Activated CD8-positive, alpha-beta memory T cell treated with anti-CD3 and anti-CD28 coated beads for 36 hours (primary cell): ENCODE measurements at regions not wholly inside any gene's neighbourhood (a gene's known extent, or its start where the extent isn't known, plus 50 kb on each side); places are given as distances from the start of the nearest gene placed in this dataset.
"Not testable (repeated sequence)": the region's sequence is repeated elsewhere in the genome, so short reads cannot be mapped to it uniquely, and the experiment has no call there.

Experiments used
- CTCF ChIA-PET: fragments of 350-600 bp; sonication (Branson Sonifier 250); formaldehyde crosslinking; loops from one replicate; lab custom pipeline; 2021; ENCODE audit warnings: antibody characterized with exemption; lab: Charles Lee
- POLR2A ChIA-PET: fragments of 350-600 bp; sonication (Branson Sonifier 250); formaldehyde crosslinking; loops from one replicate; lab custom pipeline; 2021; ENCODE audit warnings: antibody characterized with exemption; lab: Charles Lee

- ChIA-PET POLR2A (no interaction called here), CTCF (no interaction called here)
Measured at GRCh38 chrX:4094926-4095325, 381.5 kb upstream of the PRKX start.

DNA sequence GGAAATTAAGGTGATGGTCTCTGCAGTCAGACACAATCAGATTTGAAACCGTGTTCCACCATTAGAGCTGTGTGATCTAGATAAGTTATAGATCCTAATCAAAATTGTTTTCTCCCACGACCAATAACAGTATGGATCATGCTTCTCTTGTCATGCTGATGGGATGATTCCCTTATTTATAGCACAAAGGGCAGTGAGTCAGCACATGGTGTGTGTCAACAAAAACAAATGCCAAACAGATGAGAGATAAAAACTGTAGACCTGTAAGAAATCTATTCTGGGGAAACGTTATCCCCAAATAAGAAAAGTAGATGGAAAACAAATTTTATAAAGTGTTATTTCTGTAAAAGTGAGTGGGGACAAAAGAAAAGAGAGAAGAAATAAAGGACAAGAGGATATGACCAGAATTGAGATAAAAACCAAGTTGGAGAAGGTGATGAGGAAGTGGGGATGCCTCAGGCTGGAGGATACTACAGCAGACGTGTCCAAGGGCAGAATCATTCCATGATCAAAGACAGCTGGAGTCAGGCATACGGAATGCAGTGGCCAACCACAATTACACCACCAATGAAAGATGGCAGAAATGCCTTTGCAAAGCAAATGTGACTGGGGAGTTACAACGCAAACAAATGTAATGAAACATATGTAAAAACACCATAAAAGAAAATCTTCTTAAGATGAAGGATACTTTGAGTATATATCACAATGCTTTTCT lies 377.8 kb upstream of the PRKX start:
- CTCF ChIA-PET, result no interaction called here
- POLR2A ChIA-PET, result no interaction called here

- ChIA-PET CTCF (no interaction called here), POLR2A (no interaction called here)
Measured at GRCh38 chrX:4059893-4060292, 346.4 kb upstream of the PRKX start.

DNA sequence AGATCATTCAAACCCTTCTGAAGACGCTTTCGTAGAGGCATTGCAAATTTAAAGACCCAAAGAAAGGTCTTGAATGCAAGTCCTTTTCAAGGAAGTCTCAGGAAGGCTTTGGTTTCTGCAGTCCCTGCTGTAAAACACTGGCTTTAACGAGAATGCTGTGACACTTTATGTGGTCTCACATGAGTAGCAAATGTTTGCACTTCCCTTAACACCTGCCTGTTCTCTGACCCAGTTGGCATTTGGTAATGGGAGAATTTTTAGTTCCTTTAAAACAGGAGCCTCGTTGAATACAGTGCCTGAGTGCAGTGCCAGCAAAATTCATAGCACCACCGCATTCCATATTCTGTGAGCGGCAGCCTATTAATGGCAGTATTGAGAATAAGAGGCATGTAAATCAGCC lies 330.5 kb upstream of the PRKX start:
- ChIA-PET CTCF (no interaction called here), POLR2A (no interaction called here)

DNA sequence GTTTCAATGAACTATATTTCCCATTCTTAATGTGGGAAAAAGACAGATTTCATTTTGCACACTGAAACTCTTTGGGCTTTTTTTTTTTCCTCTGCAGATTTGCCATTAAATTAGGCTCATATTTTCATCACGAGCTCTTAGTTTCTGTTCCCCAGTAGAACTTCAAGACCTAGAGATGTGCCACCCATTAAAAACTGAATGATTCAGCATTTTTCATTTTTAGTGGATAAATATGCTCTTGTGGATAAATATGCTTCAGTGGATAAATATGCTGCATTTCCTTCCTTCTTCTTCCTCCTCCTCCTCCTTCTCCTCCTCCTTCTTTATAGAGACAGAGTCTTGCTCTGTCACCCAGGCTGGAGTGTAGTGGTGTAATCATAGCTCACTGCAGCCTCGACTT lies 322.4 kb upstream of the PRKX start:
- CTCF ChIA-PET, result no interaction called here
- POLR2A ChIA-PET, result no interaction called here

DNA sequence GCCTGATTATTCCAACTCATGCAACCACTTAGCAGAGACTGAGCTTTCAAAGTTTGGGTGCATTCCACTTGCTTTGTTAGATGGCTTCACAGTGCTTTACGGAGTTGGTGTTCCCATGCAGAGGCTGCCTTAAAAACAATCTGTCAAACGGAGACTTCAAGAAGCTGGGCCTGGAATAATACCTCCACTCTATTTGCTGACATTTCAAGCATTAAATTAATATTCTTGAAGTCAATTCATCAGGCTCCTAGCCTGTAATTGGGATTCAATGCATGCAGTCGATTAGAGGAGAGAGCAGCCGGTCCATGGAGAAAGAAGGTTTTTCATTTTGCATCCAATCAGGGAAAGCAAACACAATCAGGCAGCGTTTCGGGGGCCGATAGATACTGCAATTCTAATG lies 314.7 kb upstream of the PRKX start:
- ChIA-PET CTCF (no interaction called here), POLR2A (no interaction called here)

GRCh38 chrX:4005281-4005680 lies 291.8 kb upstream of the PRKX start:
- POLR2A ChIA-PET, result no interaction called here
- CTCF ChIA-PET, result no interaction called here

DNA sequence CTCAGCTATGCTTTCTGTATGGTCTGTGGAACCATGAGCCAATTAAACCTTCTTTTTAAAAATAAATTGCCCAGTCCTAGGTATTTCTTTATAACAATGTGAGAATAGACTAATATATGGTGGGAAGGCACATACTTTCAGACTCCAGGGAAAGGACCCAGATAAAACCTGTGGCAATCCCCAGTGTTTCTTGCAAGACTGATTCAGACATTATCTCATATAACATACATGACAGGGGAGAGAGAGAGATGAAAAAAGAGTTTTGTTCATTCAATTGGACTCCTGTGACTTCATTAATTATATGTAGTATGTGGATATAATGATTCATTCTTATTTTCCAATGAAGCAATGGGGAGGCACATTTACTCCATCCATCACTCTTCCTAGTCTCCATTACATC lies 291.4 kb upstream of the PRKX start:
- ChIA-PET POLR2A (no interaction called here), CTCF (no interaction called here)

DNA sequence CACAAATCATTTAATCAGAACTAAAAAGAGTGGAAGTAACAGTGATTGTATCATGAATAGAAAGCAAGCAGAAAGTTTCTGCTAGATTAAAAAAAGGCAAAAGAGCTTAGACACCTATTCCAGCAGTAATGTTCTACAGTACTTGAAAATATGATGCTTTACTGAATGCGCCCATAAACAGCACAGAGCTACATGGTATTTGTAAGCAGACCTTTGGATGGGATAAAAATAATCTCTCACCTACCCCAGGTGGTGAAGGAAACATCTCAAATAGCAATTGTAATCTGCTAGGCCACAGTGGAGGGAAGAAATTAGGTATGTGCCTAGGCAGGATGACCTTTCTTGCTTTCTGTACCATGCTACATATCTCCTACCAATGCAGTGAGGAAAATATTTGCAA lies 280.9 kb upstream of the PRKX start:
- ChIA-PET CTCF (no interaction called here), POLR2A (no interaction called here)

GRCh38 chrX:3990569-3990968 lies 277.1 kb upstream of the PRKX start:
- CTCF ChIA-PET, result no interaction called here
- POLR2A ChIA-PET, result no interaction called here

- POLR2A ChIA-PET, CTCF ChIA-PET: not testable (repeated sequence)
Measured at GRCh38 chrX:3972104-3972858, 258.8 kb upstream of the PRKX start.

- CTCF ChIA-PET, result no interaction called here
- POLR2A ChIA-PET, result no interaction called here
Measured at GRCh38 chrX:3968749-3969148, 255.3 kb upstream of the PRKX start.

DNA sequence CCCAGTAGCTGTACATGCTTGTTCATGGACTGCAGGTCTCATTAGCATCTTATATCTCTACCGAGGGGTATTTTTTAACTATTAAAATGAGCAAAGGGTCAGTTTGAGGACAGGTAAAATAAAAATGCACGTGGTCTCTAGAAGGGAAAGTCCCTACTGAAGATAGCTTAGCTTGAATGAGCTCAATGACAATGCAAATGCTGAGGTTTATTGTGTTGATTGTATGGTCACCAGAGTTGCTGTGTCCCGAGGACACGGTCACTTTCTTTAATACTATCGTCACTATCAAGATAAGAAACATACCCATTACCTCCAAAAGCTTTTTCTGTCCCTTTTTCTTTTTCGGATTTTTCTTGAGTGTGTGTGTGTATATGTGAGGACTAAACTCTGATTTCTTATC lies 250.5 kb upstream of the PRKX start:
- ChIA-PET CTCF (no interaction called here), POLR2A (no interaction called here)

DNA sequence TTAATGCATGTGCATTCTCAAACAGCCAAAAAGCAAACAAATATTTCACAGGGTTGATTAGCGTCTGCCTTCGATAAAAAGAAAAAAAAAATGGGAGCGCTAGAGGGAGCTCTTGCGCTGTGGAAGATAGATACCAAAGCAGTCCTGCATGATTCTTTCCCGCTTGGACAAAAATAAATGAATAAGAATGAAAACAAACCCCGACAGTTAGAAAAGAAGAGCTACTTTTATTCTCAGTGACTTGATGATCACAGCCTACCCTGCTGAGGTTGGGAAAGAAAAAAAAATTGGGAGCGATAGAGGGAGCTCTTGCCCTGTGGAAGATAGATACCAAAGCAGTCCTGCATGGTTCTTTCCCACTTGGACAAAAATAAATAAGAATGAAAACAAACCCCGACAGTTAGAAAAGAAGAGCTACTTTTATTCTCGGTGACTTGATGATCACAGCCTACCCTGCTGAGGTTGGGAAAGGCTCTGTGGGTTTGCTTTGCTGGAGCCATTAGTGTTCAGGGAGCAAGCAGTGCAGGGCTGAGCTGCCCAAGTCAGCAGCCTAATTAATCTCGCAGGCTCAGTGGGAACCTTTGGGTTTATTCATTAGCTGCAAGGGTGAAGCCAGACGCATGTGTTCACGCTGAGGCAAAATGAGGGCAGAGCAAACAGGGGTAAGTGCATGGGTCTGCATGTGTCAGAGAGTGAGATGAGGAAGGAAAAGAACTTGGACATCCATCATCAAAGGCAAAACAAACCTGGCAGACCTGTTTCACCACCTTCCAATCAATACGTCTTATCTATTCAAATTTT lies 249.3 kb upstream of the PRKX start:
- ChIA-PET POLR2A (no interaction called here), CTCF (no interaction called here)

GRCh38 chrX:3960952-3961351 lies 247.5 kb upstream of the PRKX start:
- POLR2A ChIA-PET, result no interaction called here
- CTCF ChIA-PET, result no interaction called here

- POLR2A ChIA-PET, result no interaction called here
Measured at GRCh38 chrX:3951859-3952258, 238.4 kb upstream of the PRKX start.

GRCh38 chrX:3950373-3950772 lies 236.9 kb upstream of the PRKX start:
- ChIA-PET CTCF (no interaction called here), POLR2A (no interaction called here)

More at GRCh38 chrX:3951859-3952258, 238.4 kb upstream of the PRKX start:
- CTCF ChIA-PET, result no interaction called here

GRCh38 chrX:3943965-3944364 lies 230.5 kb upstream of the PRKX start:
- ChIA-PET CTCF (no interaction called here), POLR2A (no interaction called here)

DNA sequence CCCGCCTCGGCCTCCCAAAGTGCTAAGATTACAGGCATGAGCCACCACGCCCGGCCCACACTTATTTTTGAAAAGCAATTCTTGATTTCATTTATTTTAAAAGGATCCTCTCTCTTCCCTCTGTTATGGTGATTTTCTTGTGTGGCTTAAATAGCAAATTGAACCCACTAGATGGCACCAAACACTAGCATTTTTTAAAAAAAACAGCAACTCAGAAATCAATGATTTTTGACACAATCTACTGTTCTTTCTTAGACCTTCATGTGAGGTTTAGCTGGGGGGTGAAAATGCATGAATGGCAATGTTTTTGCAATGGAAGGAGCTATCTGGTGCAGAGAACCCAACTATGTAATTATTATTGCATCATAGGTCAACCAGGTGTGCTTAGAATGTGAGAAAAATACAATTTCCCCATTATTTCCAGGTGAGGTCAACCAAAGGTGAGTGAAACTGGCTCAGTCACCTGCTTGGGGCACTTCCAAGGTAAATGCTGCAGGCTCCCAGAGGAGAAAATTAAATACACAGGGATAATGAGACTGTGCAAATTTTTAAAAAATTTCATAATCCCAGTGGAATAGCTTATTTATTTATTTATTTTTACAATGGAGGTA lies 226.7 kb upstream of the PRKX start:
- ChIA-PET CTCF (interaction anchor here (0.8 kb wide), 1 partner anchor 15 kb away, joined by 3 read pairs; no protein-coding TSS in a partner anchor), POLR2A (no interaction called here)

- ChIA-PET POLR2A (no interaction called here), CTCF (no interaction called here)
Measured at GRCh38 chrX:3938587-3938986, 225.1 kb upstream of the PRKX start.
